NCI-H1048 (cell line): ENCODE measurements at regions not wholly inside any gene's neighbourhood (a gene's known extent, or its start where the extent isn't known, plus 50 kb on each side); places are given as distances from the start of the nearest gene placed in this dataset.
"Not testable (repeated sequence)": the region's sequence is repeated elsewhere in the genome, so short reads cannot be mapped to it uniquely, and the experiment has no call there.

ENCODE experiments used
- DNase-seq: peaks from one replicate; lab custom pipeline; 2025; lab: John Stamatoyannopoulos, UW

DNA sequence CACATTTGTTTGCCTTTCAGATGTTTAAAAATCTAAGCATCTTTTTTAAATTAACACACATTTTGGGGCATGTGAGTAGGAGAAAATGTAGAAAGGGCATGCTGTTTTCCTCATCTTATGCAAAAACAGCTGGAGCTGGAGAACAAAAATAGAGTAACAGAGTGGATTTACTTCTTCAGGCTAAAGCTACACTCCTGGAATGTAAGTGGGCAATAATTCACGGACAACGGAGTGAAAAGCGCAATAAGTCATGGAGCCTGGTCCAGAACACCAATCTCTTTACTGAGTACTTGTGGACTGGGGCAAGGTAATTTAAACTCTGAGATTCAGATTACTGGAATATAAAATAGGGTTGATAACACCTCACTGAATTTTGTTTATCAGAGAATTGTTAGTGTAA, 1018.8 kb upstream of the HS3ST1 start:
- DNase-seq, result no peak

DNA sequence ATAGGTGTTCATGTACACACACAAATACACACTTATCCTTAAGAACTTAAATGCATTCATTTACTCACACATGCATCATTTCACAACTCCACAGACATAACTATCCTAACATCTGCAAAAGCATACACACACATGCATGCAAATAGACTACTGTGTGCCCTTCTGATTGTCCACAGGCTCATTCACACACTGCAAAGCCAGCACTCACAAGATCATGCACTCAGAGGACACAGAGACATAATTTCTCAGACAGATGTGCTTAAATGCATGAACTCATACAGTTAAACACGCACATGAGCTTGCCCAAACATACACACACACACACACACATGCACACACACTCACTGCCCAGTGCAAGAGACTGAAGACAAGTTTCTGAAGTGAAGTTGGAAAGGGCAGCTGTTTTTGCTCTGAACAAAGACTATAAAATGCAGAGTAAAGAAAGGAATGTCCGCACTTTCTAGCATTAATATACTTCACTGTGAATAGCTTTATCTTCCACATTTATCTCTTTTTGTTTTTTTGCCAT, 1018.0 kb upstream of the HS3ST1 start:
- DNase-seq, result no peak

DNA sequence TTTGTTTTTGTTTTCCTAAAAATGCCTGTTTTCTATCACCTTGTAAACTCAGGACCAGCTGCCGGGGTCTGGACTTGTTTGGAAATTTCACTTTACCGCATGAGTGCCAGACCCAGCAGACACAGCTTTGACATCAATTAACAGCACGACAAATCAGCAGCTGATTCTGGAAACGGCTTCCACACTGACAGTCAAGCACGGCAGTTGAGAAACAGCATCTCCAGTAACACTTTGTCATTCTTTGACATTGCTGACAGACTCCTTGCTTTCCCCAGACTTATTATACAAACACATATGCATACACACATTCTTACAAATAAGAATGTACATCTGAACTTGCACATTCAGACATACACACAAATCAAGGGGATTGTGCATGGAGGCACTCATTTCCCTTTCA, 1017.6 kb upstream of the HS3ST1 start:
- no peak for DNase-seq

DNA sequence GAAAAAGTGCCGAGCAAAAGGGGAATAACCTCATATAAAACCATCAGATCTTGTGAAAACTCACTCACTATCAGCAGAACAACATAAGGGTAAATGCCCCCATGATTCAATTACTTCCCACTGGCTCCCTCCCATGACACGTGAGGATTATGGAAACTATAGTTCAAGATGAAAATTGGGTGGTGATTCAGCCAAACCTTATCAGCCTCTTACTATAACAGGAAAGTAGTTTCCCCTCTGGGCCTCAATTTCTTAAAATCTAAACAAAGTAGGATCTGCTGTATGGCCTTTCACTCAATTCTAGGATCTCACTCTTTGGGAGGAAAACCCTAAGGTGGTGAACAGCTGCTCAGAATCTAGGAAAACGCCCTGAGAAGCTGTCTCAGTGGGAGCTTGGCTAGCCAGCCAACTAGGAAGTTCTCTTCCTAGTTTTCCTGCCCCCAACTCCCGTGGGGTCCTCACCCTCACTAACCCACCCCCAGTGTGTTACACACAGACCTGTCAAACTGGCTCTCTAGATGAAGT, 1017.1 kb upstream of the HS3ST1 start:
- DNase-seq, result no peak

DNA sequence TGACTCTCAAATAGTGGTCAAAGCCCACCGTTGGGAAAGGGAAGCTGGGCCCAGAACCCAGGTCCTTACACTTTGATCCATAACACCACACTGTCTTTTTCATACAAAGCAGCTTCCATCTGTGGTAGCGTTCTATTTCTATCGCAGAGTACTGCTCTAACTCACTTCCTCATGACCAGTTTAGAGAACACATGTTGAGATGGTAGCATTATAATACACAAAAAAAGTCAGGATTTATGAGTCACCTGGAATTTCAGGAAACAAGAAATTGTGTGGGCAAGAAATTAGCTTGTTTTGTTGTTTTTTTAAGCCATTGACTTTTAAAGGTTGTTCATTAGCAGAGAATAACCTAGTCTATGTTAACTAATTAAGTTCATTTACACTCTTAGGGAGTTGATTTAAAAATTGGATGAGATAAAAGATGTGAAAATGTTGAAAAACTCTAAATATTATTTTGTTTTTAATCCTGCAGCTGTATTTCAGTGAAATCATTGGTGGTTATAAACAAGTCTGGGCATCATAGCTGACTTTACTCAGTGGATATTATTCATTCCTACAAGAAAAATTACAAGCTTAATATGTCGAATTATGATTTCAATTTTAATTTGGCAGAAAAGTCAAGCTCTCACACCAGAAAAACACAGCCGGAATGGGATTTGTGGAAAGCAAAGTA, 1011.1 kb upstream of the HS3ST1 start:
- no peak for DNase-seq

DNA sequence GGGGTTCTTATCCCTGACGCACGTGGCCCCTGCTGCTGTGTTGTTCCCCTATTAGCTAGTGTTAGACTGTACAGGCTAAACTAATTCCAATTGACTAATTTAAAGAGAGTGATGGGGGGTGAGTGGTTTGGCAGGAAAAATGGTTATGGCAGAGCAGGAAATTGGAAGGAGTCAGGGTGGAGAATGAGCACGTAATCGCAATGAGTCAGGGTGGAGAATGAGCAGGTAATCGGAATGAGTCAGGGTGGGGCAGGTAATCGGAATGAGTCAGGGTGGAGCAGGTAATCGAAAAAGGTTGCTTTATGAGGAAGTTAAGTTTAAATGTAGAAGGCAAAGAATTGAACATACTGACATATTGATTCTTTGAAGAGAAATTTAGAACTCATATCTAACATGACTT, 1002.6 kb upstream of the HS3ST1 start:
- not testable (repeated sequence) for DNase-seq

DNA sequence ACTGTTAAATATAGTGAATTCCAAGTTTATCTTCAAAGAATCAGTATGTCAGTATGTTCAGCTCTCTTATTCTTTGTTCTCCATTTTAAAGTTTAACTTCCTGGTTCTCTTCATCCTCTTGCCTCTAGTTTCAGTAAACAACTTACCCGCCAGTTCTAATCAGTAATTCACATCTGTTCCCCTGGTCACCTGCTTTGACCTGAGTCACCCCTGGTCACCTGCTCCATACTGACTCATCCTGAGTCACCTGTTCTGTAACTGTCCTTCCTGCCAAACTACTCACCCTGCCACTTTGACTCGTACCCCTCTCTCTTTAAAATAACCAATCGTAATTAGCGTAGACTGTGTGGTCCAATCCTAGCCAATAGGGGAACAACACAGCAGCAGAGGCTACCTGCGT, 992.7 kb upstream of the HS3ST1 start:
- no peak for DNase-seq

DNA sequence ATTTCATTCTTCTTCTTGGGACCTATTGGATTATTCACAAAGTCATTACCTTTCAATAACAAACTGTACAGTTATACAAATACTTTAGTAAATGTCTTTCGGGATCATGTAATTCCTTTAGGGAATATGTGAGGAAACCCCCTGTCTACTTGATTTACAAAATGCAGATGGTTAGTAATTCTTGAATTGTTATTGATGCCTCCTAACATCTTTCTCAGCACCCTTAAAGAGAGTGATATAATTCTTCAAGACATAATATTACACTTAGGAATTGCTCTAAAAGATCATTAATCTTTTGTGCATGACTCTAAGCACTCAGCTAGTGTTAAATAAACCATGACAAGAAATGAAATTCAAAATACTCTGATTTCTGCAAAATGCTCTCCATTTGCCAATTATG, 988.1 kb upstream of the HS3ST1 start:
- no peak for DNase-seq

DNA sequence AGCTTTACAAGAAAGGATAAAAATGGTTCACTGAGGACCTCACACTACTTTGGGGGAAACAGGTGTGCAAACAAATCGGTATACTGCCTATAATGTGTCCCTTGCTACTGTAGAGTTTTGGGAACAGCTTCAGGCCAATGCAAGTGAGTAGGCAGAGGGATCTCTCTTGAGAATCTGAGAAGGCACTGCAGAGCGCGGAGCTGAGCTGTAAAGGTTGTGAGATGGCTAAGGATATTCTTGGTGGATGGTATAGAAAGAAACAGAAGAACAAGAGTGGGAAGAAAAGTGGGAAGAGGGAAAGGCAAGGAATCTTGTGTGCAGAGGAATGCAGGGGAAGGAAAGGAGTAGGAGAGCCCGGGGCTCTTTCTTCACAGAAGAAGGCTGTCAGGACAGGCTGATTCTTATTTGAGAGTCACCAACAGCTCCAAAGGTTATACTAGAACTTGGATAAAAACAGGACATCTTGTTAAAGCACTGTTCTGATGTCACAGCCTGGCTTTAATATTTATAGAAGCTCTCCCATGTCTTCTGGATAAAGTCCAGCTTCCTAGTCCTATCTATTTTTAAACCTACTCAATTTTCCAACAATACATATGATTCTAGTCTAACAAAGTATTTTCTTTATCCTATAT, 985.6 kb upstream of the HS3ST1 start:
- no peak for DNase-seq

- no peak for DNase-seq
These were observed 982.4 kb upstream of the HS3ST1 start for GRCh38 chr4:12411072-12411471.

DNA sequence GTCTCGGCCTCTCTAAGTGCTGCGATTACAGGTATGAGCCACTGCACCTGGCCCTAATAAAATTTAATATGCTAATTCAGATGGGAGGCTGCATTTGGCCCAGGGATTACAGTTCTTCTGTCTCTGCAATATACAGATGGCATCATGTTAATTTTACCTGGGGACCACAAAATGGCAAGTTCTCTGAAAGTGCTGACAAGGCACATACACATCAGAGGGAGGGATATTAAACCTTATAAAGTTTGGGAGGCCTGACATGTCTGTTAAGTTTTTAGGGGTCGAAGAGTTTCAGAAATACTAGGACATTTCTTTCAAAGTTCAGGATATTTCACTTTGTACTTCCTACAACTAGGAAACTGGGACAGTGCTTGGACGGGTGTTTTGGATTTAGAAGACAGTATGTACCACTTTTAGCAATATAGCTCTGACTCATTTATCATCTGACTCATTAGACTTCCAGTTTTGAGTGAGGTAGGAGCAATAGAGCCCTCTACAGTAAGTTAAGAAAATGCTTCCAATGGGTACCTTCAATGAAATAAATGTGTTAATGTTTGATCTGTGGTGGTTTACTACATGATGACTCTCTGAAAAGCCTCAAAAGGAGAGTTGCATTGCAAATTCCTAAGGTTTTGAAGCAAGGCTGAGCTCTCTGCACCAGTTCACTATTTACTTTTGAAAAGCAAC, 981.0 kb upstream of the HS3ST1 start:
- no peak for DNase-seq

- DNase-seq, result no peak
These were observed 979.7 kb upstream of the HS3ST1 start for GRCh38 chr4:12408364-12408763.

DNA sequence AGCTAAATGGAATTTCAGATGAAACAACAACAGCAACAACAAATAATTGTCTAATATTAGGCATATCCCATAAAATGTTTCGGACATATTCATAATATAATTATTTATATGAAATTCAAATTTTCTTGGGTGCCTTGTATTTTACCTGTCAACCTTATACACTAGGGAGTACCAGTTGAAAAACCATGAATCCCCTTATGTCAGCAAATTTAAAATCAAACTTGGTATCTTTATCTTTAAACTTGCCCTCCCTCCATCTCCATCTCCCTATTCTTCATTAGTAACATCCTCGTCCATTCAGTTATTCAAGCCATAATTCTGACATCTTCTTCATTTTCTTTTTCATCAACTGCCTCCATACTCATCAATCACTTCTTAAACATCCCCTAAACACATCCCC, 974.5 kb upstream of the HS3ST1 start:
- DNase-seq, result no peak

DNA sequence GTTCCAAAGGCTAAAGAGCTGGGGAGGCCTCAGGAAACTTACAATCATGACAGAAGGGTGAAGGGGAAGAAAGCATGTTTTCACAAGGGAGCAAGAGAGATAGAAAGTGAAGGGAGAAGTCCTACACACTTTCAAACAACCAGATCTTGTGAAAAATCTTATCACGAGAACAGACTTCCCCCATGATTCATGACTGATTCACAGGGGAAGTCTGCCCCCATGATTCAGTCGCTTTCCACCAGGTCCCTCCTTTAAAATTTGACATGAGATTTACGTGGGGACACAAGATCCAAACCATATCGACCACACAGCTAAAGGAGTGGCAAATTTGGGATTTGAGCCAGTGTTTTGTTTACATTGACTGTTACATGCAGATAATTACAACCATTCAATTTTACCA, 971.1 kb upstream of the HS3ST1 start:
- no peak for DNase-seq

GRCh38 chr4:12393631-12394262, 965.1 kb upstream of the HS3ST1 start:
- no peak for DNase-seq

GRCh38 chr4:12389604-12390003, 960.9 kb upstream of the HS3ST1 start:
- no peak for DNase-seq

GRCh38 chr4:12382567-12382966, 953.9 kb upstream of the HS3ST1 start:
- no peak for DNase-seq

DNA sequence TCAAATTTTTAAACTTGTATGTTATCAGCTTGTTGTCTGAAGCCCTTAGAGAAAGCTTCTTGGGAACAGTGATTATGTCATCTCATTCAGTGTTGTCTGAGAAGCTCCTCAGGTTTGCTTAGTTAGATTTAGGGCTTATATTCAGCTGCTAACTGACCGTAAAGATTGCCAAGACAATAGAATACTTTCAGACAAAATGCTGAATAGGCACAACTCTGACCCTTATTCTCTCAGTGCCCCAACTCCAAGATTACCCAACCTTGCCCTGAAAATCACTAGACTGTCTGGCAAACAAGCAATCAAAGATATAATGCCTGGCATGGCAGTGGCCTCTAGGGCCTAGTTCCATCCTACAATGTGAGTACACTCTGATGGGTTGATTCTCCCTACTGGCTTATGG, 950.5 kb upstream of the HS3ST1 start:
- no peak for DNase-seq

- no peak for DNase-seq
These were observed 947.1 kb upstream of the HS3ST1 start for GRCh38 chr4:12375805-12376204.

GRCh38 chr4:12365869-12366268, 937.2 kb upstream of the HS3ST1 start:
- not testable (repeated sequence) for DNase-seq

DNA sequence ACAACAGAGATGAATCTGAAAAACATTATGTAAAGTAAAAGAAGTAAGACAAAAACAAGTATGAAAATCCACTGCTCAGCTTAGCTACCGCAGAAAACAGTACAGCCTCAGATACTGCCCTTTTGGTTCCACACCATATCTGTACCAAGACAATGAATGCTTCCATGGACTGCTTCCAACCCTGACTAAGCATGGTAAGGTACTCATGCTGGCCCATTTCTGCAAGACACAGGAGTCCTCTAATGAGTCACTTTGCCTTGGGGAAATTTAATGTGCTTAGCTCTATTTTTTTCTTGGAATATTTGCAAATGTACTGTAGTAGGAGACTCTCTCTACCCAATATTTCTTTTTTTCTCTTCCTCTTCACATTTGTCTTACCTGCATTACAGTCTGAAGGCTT, 931.7 kb upstream of the HS3ST1 start:
- DNase-seq, result no peak

- DNase-seq, result no peak
These were observed 930.7 kb upstream of the HS3ST1 start for GRCh38 chr4:12359420-12359819.

DNA sequence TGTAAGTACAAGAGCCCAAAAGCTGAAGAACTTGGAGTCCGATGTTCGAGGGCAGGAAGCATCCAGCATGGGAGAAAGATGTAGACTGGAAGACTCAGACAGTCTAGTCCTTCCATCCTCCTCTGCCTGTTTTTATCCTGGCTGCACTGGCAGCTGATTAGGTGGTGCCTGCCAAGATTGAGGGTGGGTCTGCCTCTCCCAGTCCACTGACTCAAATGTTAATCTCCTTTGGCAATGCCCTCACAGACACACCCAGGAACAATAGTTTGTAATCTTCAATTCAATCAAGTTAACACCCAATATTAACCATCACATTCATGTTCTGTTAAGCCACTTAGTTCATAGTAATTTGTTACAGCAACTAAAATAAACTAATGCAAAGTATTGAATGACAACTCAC, 904.4 kb upstream of the HS3ST1 start:
- DNase-seq, result not testable (repeated sequence)
